SK-N-SH (cell line): ENCODE measurements at regions not wholly inside any gene's neighbourhood (a gene's known extent, or its start where the extent isn't known, plus 50 kb on each side); places are given as distances from the start of the nearest gene placed in this dataset.

Experiments used
- EP300 ChIP-seq, 2 experiments: IDR thresholded peaks; 2 replicates each; pipeline versions ENCODE4 v1.4.0 to v1.6.1; 2012; ENCODE audit warnings: borderline replicate concordance in 1 of 2, low read depth in 1 of 2, low read length in 1 of 2
- EZH2phosphoT487 ChIP-seq: fragments of 200-600 bp; sonication (generic); IDR thresholded peaks from 2 replicates; pipeline ENCODE4 v1.6.1; 2017; ENCODE audit warnings: low read depth, mixed run types, mild to moderate bottlenecking, antibody characterized with exemption, moderate library complexity, borderline replicate concordance
- JUND ChIP-seq: IDR thresholded peaks from 2 replicates; pipeline ENCODE4 v1.4.0; 2012
- MEF2A ChIP-seq: IDR thresholded peaks from 2 replicates; pipeline ENCODE4 v1.4.0; 2012; ENCODE audit warnings: low read depth, borderline replicate concordance
- MXI1 ChIP-seq: IDR thresholded peaks from 2 replicates; pipeline ENCODE4 v1.6.1; 2012; ENCODE audit warnings: mild to moderate bottlenecking, low read depth, low read length, improper control_type of control experiment
- NFIC ChIP-seq: IDR thresholded peaks from 2 replicates; pipeline ENCODE4 v1.4.0; 2012; ENCODE audit warnings: borderline replicate concordance
- PBX3 ChIP-seq: IDR thresholded peaks from 2 replicates; pipeline ENCODE4; 2012
- RFX5 ChIP-seq: IDR thresholded peaks from 2 replicates; pipeline ENCODE4 v1.6.1; 2012; ENCODE audit warnings: mild to moderate bottlenecking, improper control_type of control experiment, low read length
- SMC3 ChIP-seq: IDR thresholded peaks from 2 replicates; pipeline ENCODE4 v1.6.1; 2012; ENCODE audit warnings: low read depth, low read length, improper control_type of control experiment
- TAF1 ChIP-seq: IDR thresholded peaks from 2 replicates; pipeline ENCODE4 v1.6.1; 2012; ENCODE audit warnings: low read depth, mild to moderate bottlenecking, low read length, moderate library complexity, borderline replicate concordance
- YY1 ChIP-seq: IDR thresholded peaks from 2 replicates; pipeline ENCODE4 v1.4.0; 2012; ENCODE audit warnings: low read depth, mild to moderate bottlenecking
- TF ChIP-seq, protein P1 (sequence below): fragments of 200-600 bp; sonication (generic); IDR thresholded peaks from 2 replicates; pipeline ENCODE4 v1.6.1; 2017; ENCODE audit warnings: antibody characterized with exemption, mild to moderate bottlenecking, moderate library complexity

DNA sequence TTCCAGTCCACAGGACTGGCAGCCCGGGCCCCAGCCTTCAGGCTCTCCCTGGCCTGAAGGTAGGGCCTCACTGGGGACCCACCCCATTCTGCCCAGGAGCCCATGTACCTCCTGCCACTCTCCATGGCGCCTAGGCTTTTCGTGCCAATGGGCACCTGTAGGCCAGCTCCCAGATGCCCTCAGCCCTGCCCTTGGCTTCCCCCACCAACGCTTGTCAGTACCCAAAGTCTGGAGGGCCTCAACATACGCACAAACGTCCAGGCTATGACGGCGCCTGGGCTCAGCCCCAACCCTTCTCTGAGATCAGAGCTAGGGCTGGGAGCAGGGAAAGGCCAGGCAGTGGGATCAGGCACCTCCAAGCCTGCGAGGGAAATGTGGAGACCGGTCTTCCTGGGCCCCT lies 816.9 kb upstream of the LUZP2 start:
- TF ChIP-seq, protein P1, sequence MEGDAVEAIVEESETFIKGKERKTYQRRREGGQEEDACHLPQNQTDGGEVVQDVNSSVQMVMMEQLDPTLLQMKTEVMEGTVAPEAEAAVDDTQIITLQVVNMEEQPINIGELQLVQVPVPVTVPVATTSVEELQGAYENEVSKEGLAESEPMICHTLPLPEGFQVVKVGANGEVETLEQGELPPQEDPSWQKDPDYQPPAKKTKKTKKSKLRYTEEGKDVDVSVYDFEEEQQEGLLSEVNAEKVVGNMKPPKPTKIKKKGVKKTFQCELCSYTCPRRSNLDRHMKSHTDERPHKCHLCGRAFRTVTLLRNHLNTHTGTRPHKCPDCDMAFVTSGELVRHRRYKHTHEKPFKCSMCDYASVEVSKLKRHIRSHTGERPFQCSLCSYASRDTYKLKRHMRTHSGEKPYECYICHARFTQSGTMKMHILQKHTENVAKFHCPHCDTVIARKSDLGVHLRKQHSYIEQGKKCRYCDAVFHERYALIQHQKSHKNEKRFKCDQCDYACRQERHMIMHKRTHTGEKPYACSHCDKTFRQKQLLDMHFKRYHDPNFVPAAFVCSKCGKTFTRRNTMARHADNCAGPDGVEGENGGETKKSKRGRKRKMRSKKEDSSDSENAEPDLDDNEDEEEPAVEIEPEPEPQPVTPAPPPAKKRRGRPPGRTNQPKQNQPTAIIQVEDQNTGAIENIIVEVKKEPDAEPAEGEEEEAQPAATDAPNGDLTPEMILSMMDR, result no peak
- no peak for TF ChIP-seq RFX5
- TF ChIP-seq SMC3, result no peak
- no peak for TF ChIP-seq JUND
- TF ChIP-seq TAF1, result no peak
- TF ChIP-seq PBX3, result no peak
- TF ChIP-seq EZH2phosphoT487, result no peak
- no peak for TF ChIP-seq NFIC
- no peak for TF ChIP-seq MEF2A
- TF ChIP-seq YY1, result no peak
- no peak for TF ChIP-seq EP300 (IDR thresholded peaks at IDR 0.05; ENCODE audit: borderline replicate concordance in 1 of 2, low read depth in 1 of 2, low read length in 1 of 2)
- no peak for TF ChIP-seq MXI1
